ENCODE measurements at regions not wholly inside any gene's neighbourhood (a gene's known extent, or its start where the extent isn't known, plus 50 kb on each side); places are given as distances from the start of the nearest gene placed in this dataset.
"Not testable (repeated sequence)": the region's sequence is repeated elsewhere in the genome, so short reads cannot be mapped to it uniquely, and the experiment has no call there.

DNA sequence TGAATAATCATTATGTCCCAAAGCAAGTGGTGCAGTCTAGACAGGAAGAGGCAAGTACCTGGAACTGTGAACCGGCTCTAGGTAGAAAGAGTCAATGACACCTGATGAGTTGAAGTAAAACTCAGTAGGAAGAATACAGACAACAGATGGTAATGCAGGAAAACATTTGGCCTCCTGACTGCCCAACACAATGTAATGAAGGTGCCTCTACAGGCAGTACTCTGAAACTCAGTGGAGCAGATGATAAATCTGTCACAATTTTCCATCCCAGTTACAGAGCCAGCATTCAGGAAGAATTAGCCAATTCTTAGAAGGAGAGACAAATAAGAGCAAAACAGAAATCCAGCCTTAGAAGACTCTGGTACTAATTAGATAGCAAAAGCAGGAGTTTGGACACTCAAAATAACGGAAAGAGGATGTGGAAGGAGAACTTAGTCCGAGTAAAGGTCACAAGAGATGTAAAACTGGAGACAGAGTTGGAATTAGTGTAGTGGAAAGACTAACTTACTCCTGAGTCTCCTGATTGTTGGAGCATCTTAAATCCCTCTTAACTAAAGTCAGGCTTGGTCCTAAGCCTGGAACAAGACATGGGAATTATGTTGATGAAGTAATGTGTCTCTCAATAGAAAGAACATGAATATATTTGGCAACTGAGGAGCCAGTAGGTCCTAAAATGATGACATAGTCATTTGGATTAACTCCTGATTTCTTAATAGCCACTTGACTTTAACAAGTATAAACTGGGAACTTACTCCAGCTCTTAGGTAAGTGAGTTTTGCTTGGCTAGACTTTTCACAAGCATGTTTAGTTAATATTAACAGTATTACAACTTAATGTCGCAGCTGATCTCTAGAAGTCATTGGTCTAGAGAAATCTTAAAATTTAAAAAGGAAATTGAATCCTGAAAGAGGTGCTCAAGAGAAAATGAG lies 457.3 kb upstream of the MIR17HG start:
- no peak overlapping the region for H3K4me3 ChIP-seq (ENCODE audit: low read depth, low read length)
- no peak for DNase-seq (ENCODE audit: extremely low spot score)

DNA sequence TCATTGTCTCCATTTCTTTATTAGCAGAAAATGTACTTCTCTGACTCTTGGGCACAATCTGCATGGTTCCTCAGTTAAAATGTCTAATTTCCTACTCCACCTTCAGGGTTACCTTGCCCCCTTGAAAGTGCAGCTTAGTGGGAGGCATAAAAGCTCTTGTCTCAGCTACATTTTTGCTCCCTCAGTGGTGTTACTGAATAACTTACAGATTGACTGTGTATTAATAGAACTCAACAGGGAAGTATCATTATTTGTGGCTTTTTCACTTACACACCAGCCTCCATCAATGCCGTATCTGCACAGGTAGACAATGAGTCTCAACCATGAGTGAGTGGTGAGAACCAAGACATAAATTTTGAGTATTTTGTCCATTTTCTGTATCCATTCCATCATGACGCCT lies 456.2 kb upstream of the MIR17HG start:
- Histone ChIP-seq H3K36me3 (ENCODE audit: insufficient read depth) (no peaks in the 10 kb centered on the region), H3K4me1 (ENCODE audit: insufficient read depth) (no peaks in the 10 kb centered on the region), H3K4me3 (ENCODE audit: low read depth, low read length) (no peak overlapping the region), H3K27ac (ENCODE audit: low read depth) (no peak overlapping the region)
- 96% methylated on average over 2 of the region's 2 CpGs for WGBS
- DNase-seq (ENCODE audit: extremely low spot score): no peak

More for the DNA sequence above, 457.3 kb upstream of the MIR17HG start:
- Histone ChIP-seq H3K36me3 (ENCODE audit: insufficient read depth) (no peaks in the 10 kb centered on the region), H3K27ac (ENCODE audit: low read depth) (no peak overlapping the region), H3K4me1 (ENCODE audit: insufficient read depth) (no peaks in the 10 kb centered on the region)
- WGBS: 84% methylated on average over 4 of the region's 4 CpGs

DNA sequence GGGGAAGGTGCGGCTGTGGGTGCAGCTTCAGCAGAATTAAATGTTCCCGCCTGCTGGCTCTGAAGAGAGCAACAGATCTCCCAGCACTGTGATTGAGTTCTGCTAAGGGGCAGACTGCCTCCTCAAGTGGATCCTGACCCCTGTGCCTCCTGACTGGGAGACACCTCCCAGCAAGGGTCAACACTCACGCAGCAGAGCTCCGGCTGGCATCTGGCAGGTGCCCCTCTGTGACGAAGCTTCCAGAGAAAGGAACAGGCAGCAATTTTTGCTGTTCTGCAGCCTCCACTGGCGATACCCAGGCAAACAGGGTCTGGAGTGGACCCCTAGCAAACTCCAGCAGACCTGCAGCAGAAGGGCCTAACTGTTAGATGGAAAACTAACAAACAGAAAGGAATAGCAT lies 454.3 kb upstream of the MIR17HG start:
- WGBS: 98% methylated on average over 6 of the region's 6 CpGs
- H3K36me3 ChIP-seq (ENCODE audit: insufficient read depth): not testable (repeated sequence)

DNA sequence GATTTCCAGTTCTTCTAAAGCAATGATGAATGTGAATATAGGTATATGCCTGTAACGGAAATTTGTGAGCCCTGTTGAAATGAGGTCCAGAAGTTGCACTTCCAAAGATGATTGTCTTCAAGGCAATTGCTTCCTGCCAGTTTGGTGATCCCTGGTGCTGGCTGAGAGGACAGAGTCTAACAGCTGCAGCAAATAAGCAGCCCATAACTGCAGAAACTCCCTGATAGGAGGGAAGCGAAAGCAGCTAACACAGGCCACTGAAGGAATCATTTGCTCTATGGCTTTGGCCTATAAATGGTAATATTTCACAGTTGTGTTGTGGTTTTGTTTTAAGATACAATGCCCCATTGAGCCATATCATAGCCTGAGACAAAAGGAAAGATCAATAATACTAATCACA lies 451.5 kb upstream of the MIR17HG start:
- 79% methylated on average over 2 of the region's 2 CpGs for WGBS
- no peak overlapping the region for H3K27ac ChIP-seq (ENCODE audit: low read depth)
- no peaks in the 10 kb centered on the region for H3K4me1 ChIP-seq (ENCODE audit: insufficient read depth)
- H3K4me3 ChIP-seq (ENCODE audit: low read depth, low read length): no peak overlapping the region
- DNase-seq (ENCODE audit: extremely low spot score): no peak
- H3K36me3 ChIP-seq (ENCODE audit: insufficient read depth): no peaks in the 10 kb centered on the region

More for the DNA sequence above, 454.3 kb upstream of the MIR17HG start:
- H3K27ac ChIP-seq (ENCODE audit: low read depth); H3K4me1 ChIP-seq (ENCODE audit: insufficient read depth); H3K4me3 ChIP-seq (ENCODE audit: low read depth, low read length); DNase-seq (ENCODE audit: extremely low spot score): not testable (repeated sequence)

DNA sequence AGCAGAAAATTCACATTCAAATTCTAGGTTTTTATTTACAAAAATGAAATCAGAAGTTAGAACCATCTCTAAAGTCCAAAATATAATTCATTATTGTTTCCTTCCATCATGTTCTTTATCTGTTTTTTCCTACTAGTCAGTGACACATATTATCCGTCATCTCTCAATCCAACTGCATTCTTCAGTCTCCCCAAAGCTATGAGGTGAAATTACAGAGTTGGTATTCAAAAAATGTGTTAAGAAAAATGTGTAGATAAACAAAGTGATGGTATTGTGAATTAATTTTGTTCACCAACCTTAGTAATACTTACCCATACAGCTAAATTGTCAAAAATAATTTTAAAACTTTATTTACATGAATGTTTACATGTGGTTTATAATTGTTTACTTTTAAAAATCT lies 448.7 kb upstream of the MIR17HG start:
- no peaks in the 10 kb centered on the region for H3K36me3 ChIP-seq (ENCODE audit: insufficient read depth)
- WGBS: 93% methylated on average over 1 of the region's 1 CpG
- no peak overlapping the region for H3K4me3 ChIP-seq (ENCODE audit: low read depth, low read length)
- H3K4me1 ChIP-seq (ENCODE audit: insufficient read depth): no peaks in the 10 kb centered on the region
- DNase-seq (ENCODE audit: extremely low spot score): no peak
- no peak overlapping the region for H3K27ac ChIP-seq (ENCODE audit: low read depth)

DNA sequence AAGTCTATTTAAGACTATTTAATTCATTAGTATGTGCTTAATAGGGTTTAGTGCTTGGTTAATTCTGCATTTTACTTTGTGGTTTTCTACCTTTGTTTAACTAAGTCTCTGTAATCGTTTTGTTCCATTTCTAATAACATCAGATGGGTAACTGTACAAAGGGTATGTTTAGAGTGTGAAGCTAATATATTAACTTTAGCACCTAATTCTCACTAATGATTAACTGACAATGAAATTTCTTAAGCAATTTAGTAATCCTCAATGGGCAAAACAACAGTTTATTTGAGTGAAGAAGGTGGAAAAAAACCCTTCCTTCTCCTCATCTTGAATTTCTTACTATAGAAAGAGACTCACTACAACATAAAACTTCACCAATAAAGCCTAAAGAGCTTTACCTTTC lies 448.1 kb upstream of the MIR17HG start:
- Histone ChIP-seq H3K27ac (ENCODE audit: low read depth) (no peak overlapping the region), H3K4me3 (ENCODE audit: low read depth, low read length) (no peak overlapping the region), H3K36me3 (ENCODE audit: insufficient read depth) (no peaks in the 10 kb centered on the region), H3K4me1 (ENCODE audit: insufficient read depth) (no peaks in the 10 kb centered on the region)
- no peak for DNase-seq (ENCODE audit: extremely low spot score)
- 86% methylated on average over 1 of the region's 1 CpG for WGBS

DNA sequence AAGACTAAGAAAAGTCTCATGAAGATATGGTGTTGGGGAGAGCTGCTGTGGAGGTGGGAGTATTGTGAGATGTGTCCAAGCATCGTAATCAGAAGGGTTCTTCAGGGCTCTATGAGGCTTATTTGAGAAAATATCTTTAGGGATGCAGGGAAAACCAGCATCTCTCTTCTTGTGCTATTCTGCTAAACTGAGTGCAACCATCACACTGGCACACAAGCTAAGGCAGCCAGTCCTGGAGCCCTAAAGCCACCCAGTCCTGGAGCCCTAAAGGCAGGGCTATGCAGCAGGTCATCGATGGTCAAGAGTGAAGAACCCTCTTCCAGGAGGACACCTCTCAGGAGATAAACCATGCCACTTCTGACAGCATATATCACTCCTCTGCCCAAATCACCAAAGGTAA lies 445.2 kb upstream of the MIR17HG start:
- no peak overlapping the region for H3K4me3 ChIP-seq (ENCODE audit: low read depth, low read length)
- WGBS: 88% methylated on average over 2 of the region's 2 CpGs
- H3K4me1 ChIP-seq (ENCODE audit: insufficient read depth): no peaks in the 10 kb centered on the region
- no peak for DNase-seq (ENCODE audit: extremely low spot score)
- no peaks in the 10 kb centered on the region for H3K36me3 ChIP-seq (ENCODE audit: insufficient read depth)
- H3K27ac ChIP-seq (ENCODE audit: low read depth): no peak overlapping the region

DNA sequence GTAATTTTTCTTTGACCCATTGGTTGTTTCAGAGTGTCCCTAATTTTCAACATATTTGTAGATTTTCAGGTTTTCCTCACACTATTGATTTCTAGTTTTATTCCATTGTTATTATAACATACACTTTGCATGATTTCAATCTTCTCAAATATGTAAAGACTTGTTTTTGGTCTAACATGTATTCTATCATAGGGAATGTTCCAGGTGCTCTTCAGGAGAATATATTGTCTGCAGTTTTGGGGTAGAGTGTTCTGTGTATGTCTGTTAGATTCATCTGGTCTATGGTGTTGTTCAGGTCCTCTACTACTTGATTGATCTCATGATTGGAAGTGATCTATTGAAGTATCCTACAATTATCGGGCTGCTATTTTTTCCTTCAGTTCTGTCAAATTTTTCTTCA lies 440.9 kb upstream of the MIR17HG start:
- no peak for DNase-seq (ENCODE audit: extremely low spot score)
- 97% methylated on average over 1 of the region's 1 CpG for WGBS
- Histone ChIP-seq H3K4me1 (ENCODE audit: insufficient read depth) (no peaks in the 10 kb centered on the region), H3K36me3 (ENCODE audit: insufficient read depth) (no peaks in the 10 kb centered on the region), H3K27ac (ENCODE audit: low read depth) (no peak overlapping the region), H3K4me3 (ENCODE audit: low read depth, low read length) (no peak overlapping the region)

DNA sequence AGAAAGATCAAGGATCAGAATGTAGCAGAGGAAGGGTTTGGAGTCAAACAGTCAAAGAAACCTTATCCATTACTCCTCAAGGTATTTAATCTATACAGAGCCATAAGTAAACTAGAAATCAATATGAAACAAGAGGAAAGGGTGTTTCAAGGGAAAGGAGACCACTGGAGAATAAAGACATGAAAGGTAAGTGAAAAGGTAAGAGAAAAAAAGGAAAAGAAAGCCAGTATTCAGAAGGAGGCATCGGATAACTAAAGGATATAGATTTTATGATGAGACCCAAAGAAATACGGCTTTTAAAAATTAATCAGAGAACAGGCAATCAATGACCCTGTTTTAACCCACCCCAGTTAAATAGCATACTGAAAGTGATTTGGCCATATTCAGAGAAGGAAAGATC lies 438.7 kb upstream of the MIR17HG start:
- 96% methylated on average over 2 of the region's 2 CpGs for WGBS
- no peak for DNase-seq (ENCODE audit: extremely low spot score)

DNA sequence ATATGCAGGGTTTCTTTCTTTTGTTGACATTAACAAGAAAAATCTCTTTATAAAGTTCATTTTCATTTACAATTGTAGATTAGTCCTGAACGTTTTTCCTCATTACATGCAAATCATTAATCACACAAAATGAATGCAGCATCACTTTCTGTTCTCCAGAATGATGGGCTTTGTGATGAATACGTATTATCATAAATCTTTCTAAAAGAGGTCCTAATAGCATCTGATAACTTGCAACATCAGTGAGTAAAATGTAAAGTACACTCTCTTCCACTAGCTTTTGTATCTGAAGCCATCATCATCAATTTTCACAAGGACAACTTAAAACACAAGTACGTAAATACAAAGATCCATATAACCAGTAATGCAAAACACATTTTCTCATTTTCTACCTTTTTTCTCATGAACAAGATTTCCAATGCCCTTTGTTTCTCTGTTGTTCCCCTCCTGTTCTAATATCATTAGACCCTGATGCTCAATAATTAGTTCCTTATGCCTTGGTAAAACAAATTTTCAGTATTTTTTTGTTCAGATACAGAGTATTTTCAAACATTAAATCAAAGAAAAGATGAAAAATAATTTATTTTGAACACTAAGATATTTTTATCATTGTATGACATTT lies 437.4 kb upstream of the MIR17HG start:
- Histone ChIP-seq H3K4me1 (ENCODE audit: insufficient read depth) (no peaks in the 10 kb centered on the region), H3K4me3 (ENCODE audit: low read depth, low read length) (no peak overlapping the region), H3K36me3 (ENCODE audit: insufficient read depth) (no peaks in the 10 kb centered on the region), H3K27ac (ENCODE audit: low read depth) (no peak overlapping the region)
- no peak for DNase-seq (ENCODE audit: extremely low spot score)
- WGBS: 65% methylated on average over 3 of the region's 3 CpGs

More for the DNA sequence above, 438.7 kb upstream of the MIR17HG start:
- H3K27ac ChIP-seq (ENCODE audit: low read depth): no peak overlapping the region
- H3K4me1 ChIP-seq (ENCODE audit: insufficient read depth): no peaks in the 10 kb centered on the region
- H3K36me3 ChIP-seq (ENCODE audit: insufficient read depth): no peaks in the 10 kb centered on the region
- H3K4me3 ChIP-seq (ENCODE audit: low read depth, low read length): no peak overlapping the region

DNA sequence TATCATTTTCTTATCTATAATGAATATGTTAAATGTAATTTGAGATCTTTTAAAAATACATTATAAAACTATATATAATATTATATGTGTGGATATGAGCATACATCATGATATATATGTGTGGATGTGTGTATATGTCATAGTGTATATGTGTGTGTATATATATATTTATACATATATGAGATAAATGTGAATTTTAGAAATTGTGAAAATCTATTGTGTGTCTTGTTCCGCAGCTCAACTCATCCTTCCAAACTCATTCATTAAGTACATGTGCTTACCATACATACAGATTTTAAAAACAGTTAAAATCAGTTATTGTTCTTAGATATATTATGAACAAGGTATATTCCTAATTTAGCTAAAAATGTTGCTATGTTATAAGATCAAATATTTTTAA lies 435.2 kb upstream of the MIR17HG start:
- Histone ChIP-seq H3K4me1 (ENCODE audit: insufficient read depth) (no peaks in the 10 kb centered on the region), H3K36me3 (ENCODE audit: insufficient read depth) (no peaks in the 10 kb centered on the region), H3K27ac (ENCODE audit: low read depth) (no peak overlapping the region), H3K4me3 (ENCODE audit: low read depth, low read length) (no peak overlapping the region)
- no peak for DNase-seq (ENCODE audit: extremely low spot score)
- WGBS: 97% methylated on average over 1 of the region's 1 CpG

DNA sequence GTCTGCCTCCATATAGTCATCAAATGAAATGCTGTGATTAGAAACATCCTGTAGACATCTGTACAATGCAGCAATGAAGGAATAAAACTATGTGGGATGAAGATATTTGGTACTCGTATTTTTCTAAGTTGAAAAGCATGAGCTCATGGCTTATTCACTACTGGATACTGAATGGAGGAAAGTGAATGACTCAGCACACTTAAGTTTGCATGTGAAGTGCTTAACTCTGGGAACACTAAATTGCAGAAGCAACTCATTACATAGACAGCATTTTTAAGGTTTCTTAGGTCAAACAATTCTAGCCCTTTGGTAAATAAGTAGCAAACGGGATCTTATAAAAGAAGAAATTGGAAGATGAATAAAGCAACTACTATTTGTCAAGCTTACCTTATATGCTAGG lies 429.0 kb upstream of the MIR17HG start:
- no peak for DNase-seq (ENCODE audit: extremely low spot score)
- no peaks in the 10 kb centered on the region for H3K4me1 ChIP-seq (ENCODE audit: insufficient read depth)
- no peak overlapping the region for H3K4me3 ChIP-seq (ENCODE audit: low read depth, low read length)
- WGBS: 27% methylated on average over 2 of the region's 2 CpGs
- no peaks in the 10 kb centered on the region for H3K36me3 ChIP-seq (ENCODE audit: insufficient read depth)
- no peak overlapping the region for H3K27ac ChIP-seq (ENCODE audit: low read depth)

DNA sequence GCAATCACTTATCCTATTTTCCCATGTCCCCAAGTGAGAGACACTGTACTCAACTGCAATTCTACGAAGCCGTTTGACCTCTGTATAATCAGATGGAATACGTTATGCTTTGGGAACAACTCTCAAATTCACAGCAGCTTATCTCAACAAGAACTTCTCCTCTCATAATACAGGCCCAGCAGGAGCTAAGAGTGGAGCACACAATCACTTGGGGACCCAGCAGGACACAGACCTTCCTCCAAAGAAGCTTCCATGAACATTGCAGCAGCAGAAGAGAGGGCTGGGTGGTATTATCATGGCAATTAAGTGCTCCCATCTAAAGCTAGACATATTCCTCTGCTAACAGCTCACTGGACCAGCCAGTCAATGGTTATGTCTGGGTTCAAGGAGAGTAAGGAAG lies 428.3 kb upstream of the MIR17HG start:
- no peaks in the 10 kb centered on the region for H3K36me3 ChIP-seq (ENCODE audit: insufficient read depth)
- 79% methylated on average over 3 of the region's 3 CpGs for WGBS
- H3K27ac ChIP-seq (ENCODE audit: low read depth): no peak overlapping the region
- DNase-seq (ENCODE audit: extremely low spot score): no peak
- H3K4me3 ChIP-seq (ENCODE audit: low read depth, low read length): no peak overlapping the region
- H3K4me1 ChIP-seq (ENCODE audit: insufficient read depth): no peaks in the 10 kb centered on the region

DNA sequence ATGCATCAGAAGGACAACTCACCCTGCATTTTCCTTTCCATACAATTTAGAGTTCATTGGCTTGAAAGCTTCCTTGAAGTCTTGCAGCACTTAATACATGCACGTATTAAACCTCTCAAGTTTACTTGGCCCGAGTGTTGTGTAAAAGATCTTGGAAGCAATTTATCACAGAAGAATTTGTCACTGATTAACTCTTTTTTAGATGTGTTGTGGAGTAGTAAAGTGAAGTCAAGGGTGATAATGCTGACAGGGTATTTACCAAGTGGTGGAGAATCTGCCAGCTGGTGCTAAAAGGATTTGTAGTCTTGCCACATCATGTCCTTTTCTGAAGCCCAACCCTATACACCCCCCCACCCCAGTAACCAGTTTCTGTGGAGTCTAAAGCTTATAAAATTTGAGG lies 421.0 kb upstream of the MIR17HG start:
- no peak overlapping the region for H3K27ac ChIP-seq (ENCODE audit: low read depth)
- H3K4me1 ChIP-seq (ENCODE audit: insufficient read depth): no peaks in the 10 kb centered on the region
- no peaks in the 10 kb centered on the region for H3K36me3 ChIP-seq (ENCODE audit: insufficient read depth)
- no peak overlapping the region for H3K4me3 ChIP-seq (ENCODE audit: low read depth, low read length)
- DNase-seq (ENCODE audit: extremely low spot score): no peak
- 12% methylated on average over 2 of the region's 2 CpGs for WGBS

Measured in urinary bladder (tissue), 3 donors.